Dermis microvascular lymphatic vessel endothelial cell (primary cell): ENCODE measurements at regions not wholly inside any gene's neighbourhood (a gene's known extent, or its start where the extent isn't known, plus 50 kb on each side); places are given as distances from the start of the nearest gene placed in this dataset.

Source experiments
- DNase-seq, 2 donors: peaks; one replicate each; pipeline versions ENCODE4 v3.0.0 to v3.0.0-alpha.2; 2010; ENCODE audit warnings: low read depth in 2 of 2

DNA sequence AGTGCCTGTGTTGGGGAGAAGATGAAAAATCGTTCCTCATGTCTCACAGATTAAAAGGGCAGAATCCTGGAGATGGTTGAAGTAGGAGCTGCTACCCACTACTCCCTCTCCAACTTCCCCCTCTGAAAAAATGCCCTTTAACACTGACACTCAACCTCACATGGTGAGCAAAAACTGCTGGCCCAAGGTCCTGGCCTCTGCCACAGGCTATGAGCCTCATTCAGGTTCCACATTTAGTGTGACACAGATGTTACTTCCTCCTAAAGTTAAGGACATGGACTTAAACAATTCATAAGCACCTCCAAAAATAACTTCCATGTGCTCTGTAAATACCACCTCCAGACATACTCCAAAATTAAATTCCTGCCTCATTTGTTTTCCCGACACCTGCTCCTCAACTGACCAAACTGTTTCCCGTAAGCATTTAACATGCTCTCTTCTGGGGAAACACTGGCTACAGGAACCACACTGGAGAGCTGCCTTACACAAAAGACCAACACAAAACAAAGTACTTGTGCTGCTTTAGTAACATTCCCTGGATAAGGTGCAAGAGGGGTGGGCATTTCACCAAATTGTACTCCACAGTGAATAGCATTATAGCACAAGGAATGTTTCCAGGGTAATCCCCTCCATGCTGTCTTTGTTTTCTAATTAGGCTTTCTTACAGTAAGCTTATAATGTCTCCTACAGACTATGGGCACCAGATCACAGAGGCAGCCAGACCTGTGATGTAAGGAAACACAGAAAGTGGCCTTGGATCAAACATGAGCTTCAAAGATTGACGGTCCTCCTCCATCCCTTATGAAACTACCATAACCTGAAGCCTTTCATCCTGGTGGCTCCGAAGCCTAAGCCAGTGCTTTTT, 57.0 kb downstream of the PHLDA1 start:
- DNase-seq = no peak

GRCh38 chr12:75971253-75971652, 60.3 kb downstream of the PHLDA1 start:
- DNase-seq = no peak

GRCh38 chr12:75970310-75970709, 61.3 kb downstream of the PHLDA1 start:
- DNase-seq = no peak

DNA sequence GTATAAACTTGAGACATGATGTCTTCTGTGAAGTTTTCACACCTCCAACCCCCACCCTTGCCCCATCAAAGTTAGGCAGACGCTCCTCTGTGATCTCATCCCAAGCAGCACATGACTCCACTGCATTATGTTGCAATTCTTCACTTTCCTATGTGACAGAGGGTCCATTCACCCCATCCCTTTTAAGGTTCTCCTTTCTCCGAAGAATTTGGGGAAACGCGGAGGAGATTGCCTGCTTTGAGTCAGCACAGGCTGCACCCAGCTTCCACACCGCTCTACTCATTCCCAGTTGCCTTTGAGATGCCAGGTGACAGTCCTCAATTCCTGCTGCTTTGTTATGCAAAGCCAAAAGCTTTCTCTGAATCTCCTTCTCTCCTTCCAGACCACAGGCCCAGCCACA, 61.8 kb downstream of the PHLDA1 start:
- DNase-seq = no peak

GRCh38 chr12:75965661-75966060, 65.9 kb downstream of the PHLDA1 start:
- DNase-seq = no peak

DNA sequence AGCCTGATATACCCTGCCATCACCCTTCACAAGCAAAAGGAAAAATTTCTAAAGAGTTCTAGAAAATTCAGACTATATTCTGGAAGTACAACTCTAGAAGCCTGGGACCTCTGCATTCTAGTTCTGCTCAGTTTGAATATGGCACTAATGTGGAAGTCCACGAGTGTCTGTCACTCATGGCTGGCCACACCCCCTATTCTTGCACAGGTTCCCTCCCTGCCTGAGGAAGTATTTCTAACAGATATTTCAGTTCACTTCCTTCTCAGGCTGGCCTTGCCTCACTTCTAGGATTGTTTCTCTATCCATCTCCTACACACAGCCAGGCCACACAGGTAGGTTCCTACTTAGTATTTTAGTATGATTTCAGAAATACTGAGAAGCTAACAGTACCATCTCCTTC, 67.4 kb downstream of the PHLDA1 start:
- no peak for DNase-seq

- DNase-seq = no peak
Measured at GRCh38 chr12:75961878-75962277, 69.7 kb downstream of the PHLDA1 start.

- no peak for DNase-seq
Measured at GRCh38 chr12:75960954-75961661, 70.5 kb downstream of the PHLDA1 start.

DNA sequence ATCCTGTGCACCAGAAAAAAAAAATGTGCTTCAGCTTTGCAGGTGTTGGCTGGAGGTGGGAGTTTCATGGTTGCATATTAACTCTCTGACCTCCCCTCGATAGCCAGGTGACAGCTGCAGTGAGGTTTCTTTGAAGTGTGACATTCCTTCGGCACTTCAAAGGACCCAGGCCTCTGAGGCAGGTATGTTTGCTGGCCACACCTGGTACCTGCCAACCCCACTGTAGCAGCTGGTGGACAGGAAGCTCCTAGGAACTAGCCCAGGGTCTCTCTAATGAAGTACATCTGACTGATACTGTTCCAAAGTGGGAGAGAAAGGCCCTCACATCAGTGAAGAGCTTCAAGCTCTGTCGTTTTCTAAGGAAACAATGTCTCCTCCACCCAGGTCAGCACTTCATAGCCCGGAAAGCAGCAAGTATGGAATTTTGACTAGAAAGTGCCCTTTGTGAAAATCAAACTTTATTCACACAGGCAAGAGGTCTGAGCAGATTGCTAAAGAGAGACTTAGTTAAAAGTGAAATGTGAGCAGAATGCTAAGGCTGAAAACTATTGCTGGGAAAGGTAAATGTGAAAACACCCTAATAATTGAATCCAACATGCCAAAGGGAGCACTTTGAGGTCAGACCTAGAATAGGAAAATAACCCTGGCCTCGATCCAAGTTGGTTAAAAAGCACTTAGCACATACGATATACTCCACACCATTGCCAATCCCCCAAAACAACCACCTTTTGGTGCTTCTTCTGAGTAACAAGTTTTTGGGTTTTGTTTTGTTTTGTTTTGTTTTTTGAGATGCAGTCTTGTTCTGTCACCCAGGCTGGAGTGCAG, 71.3 kb downstream of the PHLDA1 start:
- no peak for DNase-seq

DNA sequence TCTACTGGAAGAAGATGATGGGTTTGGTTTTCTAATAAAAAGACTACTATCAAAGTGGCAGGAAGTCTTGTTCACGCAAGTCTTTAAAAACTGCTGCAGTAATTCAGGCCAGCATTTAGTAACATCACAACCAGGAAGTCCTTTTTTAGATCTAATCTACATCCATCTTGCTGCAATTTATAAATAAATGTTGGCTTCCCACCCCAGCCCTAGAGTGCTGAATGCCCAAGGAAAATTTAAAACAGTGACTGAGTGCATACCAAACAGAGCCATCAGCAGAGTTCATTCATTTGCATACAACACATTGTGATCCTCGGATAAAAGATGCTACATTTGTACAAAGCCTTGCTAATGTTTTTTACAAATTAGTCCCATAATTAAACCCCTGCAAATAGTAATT, 72.1 kb downstream of the PHLDA1 start:
- no peak for DNase-seq

- DNase-seq = no peak
Measured at GRCh38 chr12:75959060-75959459, 72.5 kb downstream of the PHLDA1 start.

GRCh38 chr12:75955251-75955650, 76.3 kb downstream of the PHLDA1 start:
- no peak for DNase-seq

DNA sequence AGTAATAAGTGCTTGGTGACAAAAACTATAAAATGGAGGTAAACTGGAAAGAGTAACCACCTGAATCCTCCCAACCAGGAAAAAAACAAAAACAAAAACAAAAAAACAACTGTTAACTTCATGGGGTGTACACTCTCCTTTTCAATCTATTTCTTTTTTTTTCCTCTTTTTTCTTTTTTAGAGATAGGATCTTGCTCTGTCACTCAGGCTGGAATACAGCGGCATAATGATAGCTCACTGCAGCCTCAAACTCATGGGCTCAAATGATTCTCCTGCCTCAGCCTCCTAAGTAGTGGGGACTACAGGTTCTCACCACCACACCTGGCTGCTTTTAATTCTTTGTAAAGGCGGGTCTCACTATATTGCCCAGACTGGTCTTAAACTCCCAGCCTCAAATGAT, 76.8 kb downstream of the PHLDA1 start:
- no peak for DNase-seq

- DNase-seq = peak in 1 of 2 donors; percentile 67
Measured at GRCh38 chr12:75954041-75954440, 77.5 kb downstream of the PHLDA1 start.

GRCh38 chr12:75953312-75953906, 78.2 kb downstream of the PHLDA1 start:
- no peak for DNase-seq

DNA sequence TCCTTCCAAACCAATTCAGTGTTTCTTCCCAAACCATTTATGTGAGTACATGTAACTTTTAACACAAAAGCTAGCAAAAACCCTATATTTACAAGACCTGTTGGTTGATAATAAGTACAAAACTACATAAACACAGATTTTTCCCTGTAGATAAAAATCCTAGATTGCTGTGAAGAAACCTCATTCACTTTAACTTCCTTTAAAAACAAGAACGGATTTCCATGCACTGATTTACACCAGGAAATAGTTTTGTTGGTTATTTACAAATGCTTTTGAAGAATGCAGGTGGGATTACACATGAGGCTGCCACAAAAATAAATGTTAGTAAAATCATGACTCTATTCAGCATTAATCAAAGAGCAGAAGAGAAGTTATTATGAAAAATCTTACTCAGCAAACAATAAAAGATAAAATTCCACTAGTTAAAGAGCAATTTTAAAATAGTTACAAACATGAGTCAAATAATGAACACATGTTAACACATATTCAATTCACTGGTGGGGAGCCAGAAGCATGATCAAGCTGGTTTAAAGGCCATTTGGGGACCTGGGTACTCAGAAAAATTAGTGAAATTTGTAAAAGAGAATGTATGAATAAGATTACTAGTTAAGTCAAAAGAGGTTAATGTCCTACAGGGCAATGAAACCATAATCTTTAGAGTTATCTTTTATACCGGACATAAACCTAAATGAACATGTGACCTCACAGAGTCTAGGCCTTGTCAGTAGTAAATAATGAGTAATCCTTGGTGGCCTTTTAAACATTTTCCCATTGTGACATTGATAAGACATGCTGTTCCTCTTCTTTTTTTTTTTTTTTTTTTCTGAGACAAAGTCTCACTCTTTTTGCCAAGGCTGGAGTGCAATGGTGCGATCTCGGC, 79.9 kb downstream of the PHLDA1 start:
- peak in 1 of 2 donors; percentile 22 for DNase-seq

- no peak for DNase-seq
Measured at GRCh38 chr12:75947156-75947723, 84.3 kb downstream of the PHLDA1 start.

- no peak for DNase-seq
Measured at GRCh38 chr12:75945581-75945980, 86.0 kb downstream of the PHLDA1 start.

DNA sequence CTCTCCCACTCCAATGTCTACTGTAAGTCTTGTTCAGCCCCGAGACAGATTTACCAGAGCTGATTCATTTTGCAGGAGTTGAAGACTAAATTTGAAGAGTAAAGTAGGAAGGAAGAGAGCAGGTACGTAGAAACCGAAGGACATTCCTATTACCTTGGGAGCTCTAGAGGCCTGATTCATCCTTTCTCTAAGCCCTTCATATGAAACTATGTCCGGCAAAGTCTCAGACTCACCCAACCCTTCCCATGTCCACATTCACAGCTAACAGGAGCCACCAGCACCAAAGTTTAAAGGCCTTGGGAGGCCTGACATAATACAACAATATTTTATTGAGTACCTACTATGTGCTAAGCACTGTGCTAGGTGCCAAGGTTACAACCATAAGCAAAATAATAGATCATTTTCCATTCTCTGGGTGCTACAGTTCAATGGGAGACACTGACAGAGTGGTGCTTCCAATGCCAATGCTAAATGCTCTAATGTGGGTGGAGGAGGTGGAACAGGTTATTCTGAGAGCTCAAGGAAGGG, 86.6 kb downstream of the PHLDA1 start:
- no peak for DNase-seq
